NCI-H1092 treated with DMSO at 0.1 percent for 48 hours (cell line): ENCODE measurements at regions not wholly inside any gene's neighbourhood (a gene's known extent, or its start where the extent isn't known, plus 50 kb on each side); places are given as distances from the start of the nearest gene placed in this dataset.
"Not testable (repeated sequence)": the region's sequence is repeated elsewhere in the genome, so short reads cannot be mapped to it uniquely, and the experiment has no call there.

ENCODE experiments used
- DNase-seq: peaks from one replicate; lab custom pipeline; 2025; lab: John Stamatoyannopoulos, UW

DNA sequence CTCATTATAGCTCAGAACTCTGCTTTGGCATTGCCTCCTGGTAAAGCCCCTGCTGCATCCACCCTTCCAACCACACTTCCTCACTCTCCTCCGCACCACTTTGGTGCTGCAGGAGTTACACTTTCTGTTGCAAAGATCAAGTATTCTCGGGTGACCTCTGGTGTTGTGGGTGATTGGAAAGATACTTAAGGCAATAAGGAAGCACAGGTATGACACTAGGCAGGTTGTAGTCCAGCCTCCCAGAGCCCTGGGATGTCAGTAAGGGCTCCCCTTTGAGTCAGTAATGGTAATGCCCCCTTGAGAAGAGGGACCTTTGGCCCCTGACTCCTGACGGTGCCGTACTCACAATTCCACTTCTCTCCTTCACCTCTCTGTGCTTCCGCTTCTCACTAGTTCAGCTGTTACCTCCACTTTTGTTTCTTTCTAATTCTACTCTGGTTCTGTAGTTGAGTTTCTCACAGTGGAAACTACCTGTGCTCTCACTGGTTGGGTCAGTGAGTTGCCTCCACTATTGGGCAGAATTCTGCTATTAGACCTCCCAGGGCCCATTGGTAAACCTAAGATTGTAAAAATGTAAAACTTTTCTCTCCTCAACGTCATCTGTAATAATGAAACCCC is 350.0 kb downstream of the GOLGA6L6 start:
- DNase-seq = not testable (repeated sequence)

DNA sequence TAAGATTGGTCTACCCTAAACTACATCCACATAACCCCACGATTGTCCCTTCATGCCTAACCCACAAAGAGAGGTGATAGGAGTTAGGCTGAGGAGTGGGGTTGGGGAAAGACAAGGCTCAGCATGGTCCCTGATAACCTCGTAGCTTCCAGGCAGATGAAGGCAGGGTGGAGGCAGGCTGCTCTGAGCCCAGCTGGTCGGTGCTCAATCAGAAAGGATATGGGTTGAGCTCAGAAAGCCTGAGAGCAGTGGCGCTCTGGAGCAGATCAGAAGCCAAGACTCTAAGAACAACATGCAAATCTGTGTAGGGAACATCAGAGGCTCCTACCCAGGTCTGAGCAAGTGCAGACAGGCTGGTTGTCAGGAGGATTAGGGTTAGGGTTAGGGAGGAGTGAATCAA is 353.0 kb downstream of the GOLGA6L6 start:
- DNase-seq = not testable (repeated sequence)

DNA sequence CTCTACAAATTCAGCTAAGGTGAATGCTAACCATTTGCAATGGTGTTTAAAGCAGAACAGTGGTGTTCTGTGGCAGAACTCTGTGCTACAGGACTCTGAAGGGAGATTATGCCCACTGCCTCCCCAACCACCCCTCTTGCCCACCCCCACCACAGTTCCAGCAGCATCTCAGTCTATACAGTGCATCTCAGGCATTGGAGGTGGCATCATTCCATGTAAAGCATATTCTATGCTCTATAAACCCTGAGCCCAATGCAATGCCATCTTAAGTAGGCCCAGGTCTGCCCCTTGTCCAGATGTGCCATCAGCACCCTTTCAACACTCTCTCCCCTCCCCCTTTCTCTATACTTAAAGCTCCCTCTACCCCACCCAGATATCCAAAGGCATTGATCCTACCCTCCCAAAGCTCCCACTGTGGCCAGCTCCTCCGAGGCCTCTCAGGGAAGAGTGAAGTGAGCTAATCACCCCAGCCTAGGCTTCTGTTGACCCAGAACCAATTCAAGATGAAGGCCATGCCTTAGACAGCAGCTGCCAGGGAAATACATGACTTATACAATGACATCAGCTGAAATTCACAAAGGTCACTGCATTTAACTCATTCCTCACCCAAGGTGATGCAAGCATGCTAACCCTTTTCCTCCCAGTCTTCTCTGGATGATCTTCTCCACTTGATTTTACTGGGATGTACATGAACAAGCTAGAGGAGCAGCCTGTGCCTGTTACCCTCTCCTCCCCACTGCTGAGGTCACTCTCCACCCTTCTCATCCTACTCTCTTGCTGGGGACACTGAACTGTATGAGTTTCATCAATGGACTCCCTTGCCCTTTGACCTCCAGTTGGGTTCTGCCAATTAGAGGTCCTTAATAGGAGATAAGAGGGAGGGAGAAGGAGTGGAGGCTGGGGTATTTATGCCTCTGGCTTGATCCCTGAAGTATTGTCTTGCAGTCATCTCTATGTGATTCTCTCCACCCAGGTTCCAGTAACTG is 353.9 kb downstream of the GOLGA6L6 start:
- not testable (repeated sequence) for DNase-seq

DNA sequence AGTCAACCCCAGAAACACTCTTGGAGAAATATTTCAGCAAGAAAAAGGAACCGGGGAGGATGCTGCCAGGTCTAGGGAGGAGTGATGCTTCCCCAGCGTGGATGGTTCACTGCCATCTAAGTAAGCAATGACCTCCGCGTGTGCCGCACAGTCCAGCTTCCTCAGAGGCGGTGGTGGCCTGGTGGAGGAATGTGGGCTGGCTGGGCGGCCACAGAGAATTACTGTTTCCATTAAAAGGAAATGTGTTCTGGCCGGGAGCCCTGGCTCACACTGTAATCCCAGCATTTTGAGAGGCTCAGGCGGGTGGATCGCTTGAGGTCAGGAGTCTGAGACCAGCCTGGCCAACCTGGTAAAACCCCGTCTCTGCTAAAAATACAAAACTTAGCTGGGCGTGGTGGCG is 356.7 kb downstream of the GOLGA6L6 start:
- not testable (repeated sequence) for DNase-seq

DNA sequence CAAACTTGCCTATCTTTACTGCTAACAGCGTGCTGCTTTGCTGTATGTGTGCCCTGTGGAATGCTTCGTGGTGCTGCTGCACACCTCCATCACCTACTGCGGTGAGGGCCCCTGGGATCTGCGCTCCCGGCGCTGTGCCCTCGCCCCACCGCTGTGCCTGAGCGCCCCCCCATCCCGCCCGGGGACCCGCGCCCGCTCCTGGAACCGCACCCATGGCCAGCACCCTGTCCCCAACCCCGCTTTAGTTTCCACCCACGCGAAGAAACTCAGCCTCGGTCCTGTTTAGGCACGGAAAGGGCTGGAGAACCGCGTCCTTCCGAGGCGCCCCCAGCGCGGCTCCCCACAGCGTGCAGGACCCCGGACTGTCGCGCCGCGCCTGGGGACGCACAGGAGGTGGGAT is 373.4 kb downstream of the GOLGA6L6 start:
- not testable (repeated sequence) for DNase-seq

DNA sequence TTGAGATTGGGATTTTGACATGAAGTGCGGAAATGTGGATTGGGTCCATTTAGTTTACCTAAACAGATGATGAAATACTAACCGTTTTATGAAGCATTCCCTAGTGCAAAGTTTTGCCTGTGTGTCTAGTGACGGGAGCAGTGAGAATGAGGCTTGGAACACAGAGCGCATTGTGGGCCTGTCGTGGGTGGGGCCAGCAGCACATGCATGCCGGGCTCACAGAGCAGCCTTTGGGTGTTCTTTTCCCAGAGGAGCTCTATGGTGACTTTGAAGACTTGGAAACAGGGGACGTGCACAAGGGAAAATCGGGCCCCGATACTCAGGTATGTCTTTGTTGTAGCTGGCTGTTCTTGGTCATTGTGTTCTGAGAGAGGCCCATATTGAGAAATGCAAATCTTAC is 388.1 kb downstream of the GOLGA6L6 start:
- DNase-seq = not testable (repeated sequence)

DNA sequence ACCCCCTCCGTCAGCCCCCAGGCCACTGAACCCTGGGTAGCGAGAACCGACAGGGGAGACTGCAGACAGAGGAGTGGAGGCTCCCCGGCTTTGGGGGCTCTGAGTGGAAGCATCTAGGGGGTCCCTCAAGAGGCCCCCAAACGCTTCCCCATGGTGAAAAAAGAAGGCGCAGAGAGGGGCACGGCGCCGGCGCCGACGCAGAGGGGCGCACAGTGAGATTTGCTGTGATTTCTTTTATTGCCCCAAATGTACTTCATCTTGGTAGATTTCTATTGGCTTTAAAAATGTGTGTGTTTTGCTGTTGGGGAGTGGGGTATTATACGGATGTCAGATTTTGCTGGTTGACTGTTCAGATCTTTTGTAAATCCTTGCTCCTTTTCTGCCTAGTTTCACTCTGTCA is 392.9 kb downstream of the GOLGA6L6 start:
- DNase-seq = not testable (repeated sequence)

DNA sequence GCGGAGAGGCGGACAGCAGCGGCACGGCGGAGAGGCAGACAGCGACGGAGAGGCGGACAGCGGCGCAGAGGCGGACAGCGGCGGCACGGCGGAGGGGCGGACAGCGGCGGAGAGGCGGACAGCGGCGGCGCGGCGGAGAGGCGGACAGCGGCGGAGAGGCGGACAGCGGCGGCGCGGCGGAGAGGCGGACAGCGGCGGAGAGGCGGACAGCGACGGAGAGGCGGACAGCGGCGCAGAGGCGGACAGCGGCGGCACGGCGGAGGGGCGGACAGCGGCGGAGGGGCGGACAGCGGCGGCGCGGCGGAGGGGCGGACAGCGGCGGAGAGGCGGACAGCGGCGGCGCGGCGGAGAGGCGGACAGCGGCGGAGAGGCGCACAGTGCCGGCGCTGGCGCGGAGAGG is 393.6 kb downstream of the GOLGA6L6 start:
- not testable (repeated sequence) for DNase-seq

DNA sequence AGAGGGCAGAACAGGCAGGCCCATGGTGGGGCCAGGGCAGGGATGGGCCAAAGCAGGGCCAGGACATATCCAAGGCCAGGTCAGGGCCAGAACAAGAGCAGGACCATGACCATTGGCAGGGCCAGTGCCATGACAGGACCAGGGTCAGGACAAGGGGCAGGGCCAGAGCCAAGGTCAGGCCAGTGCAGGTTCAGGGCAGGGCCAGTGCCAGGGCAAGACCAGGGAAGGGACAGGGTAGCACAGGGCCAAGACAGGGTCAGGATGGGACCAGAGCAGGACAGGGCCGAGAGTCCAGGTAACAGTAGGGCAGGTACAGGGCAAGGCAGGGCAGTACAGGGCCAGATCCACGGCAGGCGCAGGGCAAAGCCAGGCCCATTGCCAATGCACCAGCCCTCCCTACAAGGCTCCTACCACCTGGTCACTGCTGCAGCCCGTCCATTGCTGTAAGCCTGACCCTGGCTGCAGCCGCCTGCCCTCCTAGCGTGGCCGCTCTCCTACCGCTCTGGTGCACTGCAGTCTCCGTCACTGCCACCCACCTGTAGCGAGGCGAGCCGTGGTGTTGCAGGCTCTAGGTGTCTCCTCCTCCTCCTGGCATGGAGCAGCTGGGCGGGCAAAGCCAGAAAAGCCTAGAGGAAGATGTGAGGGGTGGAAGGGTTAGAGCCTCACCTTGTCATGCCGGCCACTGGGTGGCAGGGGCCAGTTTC is 397.1 kb downstream of the GOLGA6L6 start:
- DNase-seq = not testable (repeated sequence)

DNA sequence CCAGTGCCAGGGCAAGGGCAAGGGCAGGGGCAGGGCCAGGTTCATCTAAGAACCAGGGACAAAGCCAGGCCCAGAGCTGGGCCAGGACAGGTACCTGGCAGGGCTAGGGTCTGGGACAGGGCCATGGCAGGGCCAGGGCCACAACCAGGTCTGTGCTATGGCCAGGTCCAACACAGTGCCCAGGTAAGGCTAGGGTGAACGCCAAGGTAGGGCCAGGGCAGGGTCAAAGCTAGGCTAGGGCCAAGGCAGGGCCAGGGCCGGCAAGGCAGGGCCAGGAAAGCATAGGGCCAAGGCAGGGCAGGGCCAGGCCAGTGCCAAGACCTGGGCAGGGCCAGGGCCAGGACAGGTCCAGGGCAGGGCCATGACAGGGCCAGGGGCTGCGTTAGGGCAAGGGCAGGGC is 398.7 kb downstream of the GOLGA6L6 start:
- not testable (repeated sequence) for DNase-seq

DNA sequence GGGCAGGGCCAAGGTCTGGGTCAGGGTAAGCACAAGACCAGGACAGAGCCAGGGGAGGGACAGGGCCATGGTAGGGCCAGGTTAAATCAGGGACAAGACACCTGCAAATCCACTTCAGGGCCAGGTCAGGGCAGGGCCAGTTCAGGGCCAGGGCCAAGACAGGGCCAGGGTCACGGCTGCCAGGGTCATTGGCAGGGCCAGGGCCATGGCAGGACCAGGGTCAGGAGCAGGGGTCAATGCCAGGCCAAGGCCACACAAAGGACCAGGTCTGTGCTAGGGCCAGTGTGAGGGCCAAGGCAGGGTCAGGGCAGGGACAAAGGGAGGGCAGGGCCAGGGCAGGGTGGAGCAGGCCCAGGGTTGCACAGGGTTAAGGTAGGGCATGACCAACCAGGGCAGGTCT is 399.2 kb downstream of the GOLGA6L6 start:
- not testable (repeated sequence) for DNase-seq

DNA sequence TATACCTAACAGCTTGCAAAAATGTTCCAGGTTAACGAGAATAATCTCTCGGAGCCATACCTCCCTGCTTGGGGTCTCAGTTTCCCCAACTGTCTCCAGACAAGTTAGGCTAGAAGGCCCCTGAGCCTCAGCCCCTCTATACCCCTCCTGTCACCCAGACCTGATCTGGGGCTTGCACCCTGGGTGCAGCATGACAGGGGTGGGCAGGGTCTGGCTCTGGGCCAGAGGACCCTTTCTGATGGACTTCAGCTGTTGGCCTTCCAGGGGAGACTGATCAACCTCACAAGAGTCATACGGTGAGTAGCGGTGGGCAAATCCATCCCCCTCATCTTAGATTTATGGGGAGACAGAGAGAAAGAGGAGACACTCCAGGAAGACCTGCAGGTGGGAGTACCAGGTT is 416.9 kb downstream of the GOLGA6L6 start:
- not testable (repeated sequence) for DNase-seq

DNA sequence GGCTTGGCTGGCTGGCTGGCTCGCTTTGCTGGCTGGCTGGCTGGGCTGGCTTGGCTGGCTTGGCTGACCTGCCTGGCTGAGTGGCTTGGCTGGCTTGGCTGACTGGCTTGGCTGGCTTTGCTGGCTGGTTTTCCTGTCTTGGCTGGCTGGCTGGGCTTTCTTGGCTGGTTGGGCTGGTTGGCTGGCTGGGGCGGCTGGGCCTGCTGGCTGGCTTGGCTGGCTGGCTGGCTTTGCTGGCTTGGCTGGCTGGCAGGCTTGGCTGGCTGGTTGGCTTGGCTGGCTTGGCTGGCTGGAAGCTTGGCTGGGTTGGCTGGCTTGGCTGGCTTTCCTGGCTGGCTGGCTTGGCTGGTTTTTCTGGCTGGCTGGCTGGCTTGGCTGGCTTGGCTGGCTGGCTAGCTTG is 435.6 kb downstream of the GOLGA6L6 start:
- DNase-seq = no peak

DNA sequence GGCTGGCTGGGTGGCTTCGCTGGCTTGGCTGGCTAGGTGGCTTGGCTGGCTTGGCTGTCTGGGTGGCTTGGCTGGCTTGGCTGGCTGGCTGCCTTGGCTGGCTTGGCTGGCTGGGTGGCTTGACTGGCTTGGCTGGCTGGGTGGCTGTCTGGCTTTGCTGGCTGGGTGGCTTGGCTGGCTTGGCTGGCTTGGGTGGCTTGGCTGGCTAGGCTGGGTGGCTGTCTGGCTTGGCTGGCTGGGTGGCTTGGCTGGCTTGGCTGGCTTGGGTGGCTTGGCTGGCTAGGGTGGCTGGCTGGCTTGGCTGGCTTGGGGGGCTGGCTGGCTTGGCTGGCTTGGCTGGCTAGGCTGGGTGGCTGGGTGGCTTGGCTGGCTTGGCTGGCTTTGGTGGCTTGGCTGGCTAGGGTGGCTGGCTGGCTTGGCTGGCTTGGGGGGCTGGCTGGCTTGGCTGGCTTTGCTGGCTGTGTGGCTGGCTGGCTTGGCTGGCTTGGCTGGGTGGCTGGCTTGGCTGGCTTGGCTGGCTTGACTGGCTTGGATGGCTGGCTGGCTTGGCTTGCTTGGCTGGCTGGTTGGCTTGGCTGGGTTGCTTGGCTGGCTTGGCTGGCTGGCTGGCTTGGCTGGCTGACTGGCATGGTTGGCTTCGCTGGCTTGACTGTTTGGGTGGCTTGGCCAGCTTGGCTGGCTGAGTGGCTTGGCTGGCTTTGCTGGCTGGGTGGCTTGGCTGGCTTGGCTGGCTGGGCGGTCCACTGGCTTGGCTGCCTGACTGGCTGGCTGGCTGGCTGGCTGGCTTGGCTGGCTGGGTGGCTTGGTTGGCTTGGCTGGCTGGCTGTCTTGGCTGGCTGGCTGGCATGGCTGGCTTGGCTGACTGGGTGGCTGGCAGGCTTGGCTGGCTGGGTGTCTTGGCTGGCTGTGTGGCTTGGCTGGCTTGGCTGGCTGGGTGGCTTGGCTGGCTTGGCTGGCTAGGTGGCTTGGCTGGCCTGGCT is 436.3 kb downstream of the GOLGA6L6 start:
- not testable (repeated sequence) for DNase-seq

DNA sequence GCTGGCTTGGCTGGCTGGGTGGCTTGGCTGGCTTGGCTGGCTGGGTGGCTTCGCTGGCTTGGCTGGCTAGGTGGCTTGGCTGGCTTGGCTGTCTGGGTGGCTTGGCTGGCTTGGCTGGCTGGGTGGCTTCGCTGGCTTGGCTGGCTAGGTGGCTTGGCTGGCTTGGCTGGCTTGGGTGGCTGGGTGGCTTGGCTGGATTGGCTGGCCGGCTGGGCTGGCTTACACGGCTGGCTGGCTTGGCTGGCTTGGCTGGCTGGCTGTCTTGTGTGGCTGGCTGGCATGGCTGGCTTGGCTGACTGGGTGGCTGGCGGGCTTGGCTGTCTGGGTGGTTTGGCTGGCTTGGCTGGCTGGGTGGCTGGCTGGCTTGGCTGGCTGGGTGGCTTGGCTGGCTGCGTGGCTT is 437.0 kb downstream of the GOLGA6L6 start:
- not testable (repeated sequence) for DNase-seq

DNA sequence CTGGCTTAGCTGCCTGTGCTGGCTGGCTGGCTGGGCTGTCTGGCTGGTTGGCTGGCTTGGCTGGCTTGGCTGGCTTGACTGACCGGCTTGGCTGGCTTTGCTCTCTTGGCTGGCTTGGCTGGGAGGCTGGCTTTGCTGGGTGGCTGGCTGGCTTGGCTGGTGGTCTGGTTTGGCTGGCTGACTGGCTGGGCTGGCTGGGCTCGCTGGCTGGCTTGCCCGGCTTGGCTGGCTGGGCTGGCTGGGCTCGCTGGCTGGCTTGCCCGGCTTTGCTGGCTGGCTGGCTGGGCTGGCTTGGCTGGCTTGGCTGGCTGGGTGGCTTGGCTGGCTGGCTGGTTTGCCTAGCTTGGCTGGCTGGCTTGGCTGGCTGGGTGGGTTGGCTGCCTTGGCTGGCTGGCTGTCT is 438.7 kb downstream of the GOLGA6L6 start:
- DNase-seq = not testable (repeated sequence)

DNA sequence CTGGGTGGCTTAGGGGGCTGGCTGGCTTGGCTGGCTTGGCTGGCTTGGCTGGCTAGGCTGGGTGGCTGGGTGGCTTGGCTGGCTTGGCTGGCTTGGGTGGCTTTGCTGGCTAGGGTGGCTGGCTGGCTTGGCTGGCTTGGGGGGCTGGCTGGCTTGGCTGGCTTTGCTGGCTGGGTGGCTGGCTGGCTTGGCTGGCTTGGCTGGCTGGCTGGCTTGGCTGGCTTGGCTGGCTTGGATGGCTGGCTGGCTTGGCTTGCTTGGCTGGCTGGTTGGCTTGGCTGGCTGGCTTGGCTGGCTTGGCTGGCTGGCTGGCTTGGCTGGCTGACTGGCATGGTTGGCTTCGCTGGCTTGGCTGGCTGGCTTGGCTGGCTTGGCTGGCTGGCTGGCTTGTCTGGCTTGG is 439.4 kb downstream of the GOLGA6L6 start:
- not testable (repeated sequence) for DNase-seq

DNA sequence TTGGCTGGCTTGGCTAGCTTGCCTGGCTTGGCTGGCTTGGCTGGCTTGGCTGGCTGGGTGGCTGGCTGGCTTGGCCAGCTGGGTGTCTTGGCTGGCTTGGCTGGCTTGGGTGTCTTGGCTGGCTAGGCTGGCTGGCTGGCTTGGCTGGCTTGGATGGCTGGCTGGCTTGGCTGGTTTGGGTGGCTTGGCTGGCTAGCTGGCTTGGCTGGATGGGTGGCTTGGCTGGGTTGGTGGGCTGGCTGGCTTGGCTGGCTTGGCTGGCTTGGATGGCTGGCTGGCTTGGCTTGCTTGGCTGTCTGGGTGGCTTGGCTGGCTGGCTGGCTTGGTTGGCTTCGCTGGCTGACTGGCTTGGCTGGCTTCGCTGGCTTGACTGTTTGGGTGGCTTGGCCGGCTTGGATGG is 440.3 kb downstream of the GOLGA6L6 start:
- not testable (repeated sequence) for DNase-seq

DNA sequence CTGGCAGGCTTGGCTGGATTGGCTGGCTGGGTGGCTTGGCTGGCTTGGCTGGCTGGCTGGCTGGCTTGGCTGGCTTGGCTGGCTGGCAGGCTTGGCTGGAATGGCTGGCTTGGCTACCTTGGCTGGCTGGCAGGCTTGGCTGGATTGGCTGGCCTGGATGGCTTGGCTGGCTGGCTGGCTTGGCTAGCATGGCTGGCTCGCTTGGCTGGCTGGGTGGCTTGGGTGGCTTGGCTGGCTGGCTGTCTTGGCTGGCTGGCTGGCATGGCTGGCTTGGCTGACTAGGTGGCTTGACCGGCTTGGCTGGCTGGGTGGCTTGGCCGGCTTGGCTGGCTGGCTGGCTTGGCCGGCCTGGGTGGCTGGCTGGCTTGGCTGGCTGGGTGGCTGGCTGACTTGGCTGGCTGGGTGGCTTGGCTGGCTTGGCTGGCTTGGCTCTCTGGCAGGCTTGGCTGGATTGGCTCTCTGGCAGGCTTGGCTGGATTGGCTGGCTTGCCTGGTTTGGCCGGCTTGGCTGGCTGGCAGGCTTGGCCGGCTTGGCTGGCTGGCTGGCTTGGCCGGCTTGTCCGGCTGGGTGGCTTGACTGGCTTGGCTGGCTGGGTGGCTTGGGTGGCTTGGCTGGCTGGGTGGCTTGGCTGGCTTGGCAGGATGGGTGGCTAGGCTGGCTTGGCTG is 440.9 kb downstream of the GOLGA6L6 start:
- DNase-seq = not testable (repeated sequence)

DNA sequence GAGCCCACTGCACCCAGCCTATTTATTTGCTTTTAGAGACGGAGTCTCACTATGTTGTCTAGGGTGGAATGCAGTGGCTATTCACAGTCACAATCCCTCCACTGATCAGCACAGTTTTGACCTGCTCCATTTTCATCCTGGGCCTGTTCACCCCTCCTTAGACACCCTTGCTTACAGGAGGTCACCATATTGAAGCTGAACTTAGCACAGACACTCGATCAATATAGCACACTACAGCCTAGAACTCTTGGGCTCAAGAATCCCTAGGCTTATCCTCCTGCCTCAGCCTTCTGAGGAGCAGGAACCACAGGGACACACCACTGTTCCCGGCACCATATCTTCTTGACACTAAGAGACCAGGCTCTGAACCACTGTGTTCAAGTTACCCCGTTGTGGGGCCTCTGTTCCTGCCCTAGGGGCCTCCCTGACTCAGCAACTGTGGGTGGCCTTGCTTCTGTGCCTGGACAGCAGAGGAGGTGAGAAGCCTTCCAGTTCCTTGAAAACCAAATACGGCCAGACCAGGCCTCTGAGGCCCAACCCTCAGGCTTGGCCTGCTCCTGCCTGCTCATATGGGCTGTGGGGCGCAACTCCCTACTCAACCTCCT is 445.8 kb downstream of the GOLGA6L6 start:
- DNase-seq = not testable (repeated sequence)
